ENCODE measurements at regions not wholly inside any gene's neighbourhood (a gene's known extent, or its start where the extent isn't known, plus 50 kb on each side); places are given as distances from the start of the nearest gene placed in this dataset.
"Not testable (repeated sequence)": the region's sequence is repeated elsewhere in the genome, so short reads cannot be mapped to it uniquely, and the experiment has no call there.

GRCh38 chr7:118861581-118861980 is 637.1 kb downstream of the ANKRD7 start:
- CTCF ChIA-PET, result no interaction called here

GRCh38 chr7:118862740-118863139 is 638.2 kb downstream of the ANKRD7 start:
- no peak for TF ChIP-seq FOXK2 (IDR thresholded peaks at IDR 0.05)
- TF ChIP-seq ARNT (IDR thresholded peaks at IDR 0.05), result no peak
- TF ChIP-seq CTBP1 (IDR thresholded peaks at IDR 0.05; ENCODE audit: borderline replicate concordance), result no peak
- no peak for TF ChIP-seq ELF4 (IDR thresholded peaks at IDR 0.05)
- TF ChIP-seq ZNF384 (IDR thresholded peaks at IDR 0.05), result no peak
- TF ChIP-seq LEF1 (IDR thresholded peaks at IDR 0.05; ENCODE audit: borderline replicate concordance), result no peak
- ChIA-PET POLR2A (no interaction called here), CTCF (no interaction called here)
- no peak for DNase-seq (ENCODE audit: extremely low spot score)

More at GRCh38 chr7:118861581-118861980, 637.1 kb downstream of the ANKRD7 start:
- no peak for DNase-seq (ENCODE audit: extremely low spot score)
- POLR2A ChIA-PET, result no interaction called here
- TF ChIP-seq SUZ12 (IDR thresholded peaks at IDR 0.05) (no peak), CTBP1 (IDR thresholded peaks at IDR 0.05; ENCODE audit: borderline replicate concordance) (no peak), ARNT (IDR thresholded peaks at IDR 0.05) (no peak), FOXA1 (IDR thresholded peaks at IDR 0.05) (no peak), FOXK2 (IDR thresholded peaks at IDR 0.05) (no peak), FOXM1 (IDR thresholded peaks at IDR 0.05; ENCODE audit: borderline replicate concordance) (no peak), ELF4 (IDR thresholded peaks at IDR 0.05) (no peak), LEF1 (IDR thresholded peaks at IDR 0.05; ENCODE audit: borderline replicate concordance) (no peak)

- no peak for TF ChIP-seq BHLHE40 (IDR thresholded peaks at IDR 0.05; ENCODE audit: borderline replicate concordance)
- TF ChIP-seq HDGF (IDR thresholded peaks at IDR 0.05; ENCODE audit: borderline replicate concordance), result no peak
- no peak for TF ChIP-seq TARDBP (IDR thresholded peaks at IDR 0.05)
- TF ChIP-seq NFRKB (IDR thresholded peaks at IDR 0.05), result no peak
- no peak for TF ChIP-seq PKNOX1 (IDR thresholded peaks at IDR 0.05)
- no peak for TF ChIP-seq FOXM1 (IDR thresholded peaks at IDR 0.05; ENCODE audit: borderline replicate concordance)
- TF ChIP-seq ELF4 (IDR thresholded peaks at IDR 0.05), result no peak
- TF ChIP-seq FOXA1 (IDR thresholded peaks at IDR 0.05), result no peak
- no peak for TF ChIP-seq SUZ12 (IDR thresholded peaks at IDR 0.05)
- TF ChIP-seq FOXK2 (IDR thresholded peaks at IDR 0.05), result no peak
- no peak for TF ChIP-seq ZNF384 (IDR thresholded peaks at IDR 0.05)
- TF ChIP-seq CTBP1 (IDR thresholded peaks at IDR 0.05; ENCODE audit: borderline replicate concordance), result no peak
- ChIA-PET POLR2A (no interaction called here), CTCF (no interaction called here)
- no peak for DNase-seq (ENCODE audit: extremely low spot score)
These were observed 639.5 kb downstream of the ANKRD7 start for GRCh38 chr7:118863966-118864365.

- TF ChIP-seq FOXM1 (IDR thresholded peaks at IDR 0.05; ENCODE audit: borderline replicate concordance) (no peak), ARNT (IDR thresholded peaks at IDR 0.05) (no peak), HDGF (IDR thresholded peaks at IDR 0.05; ENCODE audit: borderline replicate concordance) (no peak), TARDBP (IDR thresholded peaks at IDR 0.05) (no peak), LEF1 (IDR thresholded peaks at IDR 0.05; ENCODE audit: borderline replicate concordance) (no peak), NFRKB (IDR thresholded peaks at IDR 0.05) (no peak), ZNF384 (IDR thresholded peaks at IDR 0.05) (no peak), SUZ12 (IDR thresholded peaks at IDR 0.05) (no peak), SP1 (IDR thresholded peaks at IDR 0.05) (no peak), BHLHE40 (IDR thresholded peaks at IDR 0.05; ENCODE audit: borderline replicate concordance) (no peak), CTBP1 (IDR thresholded peaks at IDR 0.05; ENCODE audit: borderline replicate concordance) (no peak), L3MBTL2 (conservative IDR thresholded peaks at IDR 0.05) (no peak)
- CTCF ChIA-PET, result no interaction called here
- POLR2A ChIA-PET, result no interaction called here
- no peak for DNase-seq (ENCODE audit: extremely low spot score)
These were observed 643.4 kb downstream of the ANKRD7 start for GRCh38 chr7:118867860-118868259.

GRCh38 chr7:118869141-118869540 is 644.6 kb downstream of the ANKRD7 start:
- POLR2A ChIA-PET; DNase-seq (ENCODE audit: extremely low spot score); CTCF ChIA-PET: not testable (repeated sequence)

- POLR2A ChIA-PET, result no interaction called here
- CTCF ChIA-PET, result no interaction called here
- no peak for DNase-seq (ENCODE audit: extremely low spot score)
- TF ChIP-seq FOXM1 (IDR thresholded peaks at IDR 0.05; ENCODE audit: borderline replicate concordance), result no peak
- TF ChIP-seq FOXK2 (IDR thresholded peaks at IDR 0.05), result no peak
- no peak for TF ChIP-seq FOXA1 (IDR thresholded peaks at IDR 0.05)
- no peak for TF ChIP-seq CTBP1 (IDR thresholded peaks at IDR 0.05; ENCODE audit: borderline replicate concordance)
- TF ChIP-seq ZNF384 (IDR thresholded peaks at IDR 0.05), result no peak
- no peak for TF ChIP-seq HDGF (IDR thresholded peaks at IDR 0.05; ENCODE audit: borderline replicate concordance)
- TF ChIP-seq TARDBP (IDR thresholded peaks at IDR 0.05), result no peak
- no peak for TF ChIP-seq ELF4 (IDR thresholded peaks at IDR 0.05)
- no peak for TF ChIP-seq BHLHE40 (IDR thresholded peaks at IDR 0.05; ENCODE audit: borderline replicate concordance)
- TF ChIP-seq LEF1 (IDR thresholded peaks at IDR 0.05; ENCODE audit: borderline replicate concordance), result no peak
- no peak for TF ChIP-seq SUZ12 (IDR thresholded peaks at IDR 0.05)
- TF ChIP-seq ARNT (IDR thresholded peaks at IDR 0.05), result no peak
- no peak for TF ChIP-seq NFRKB (IDR thresholded peaks at IDR 0.05)
- no peak for TF ChIP-seq SP1 (IDR thresholded peaks at IDR 0.05)
- TF ChIP-seq PKNOX1 (IDR thresholded peaks at IDR 0.05), result no peak
- no peak for TF ChIP-seq L3MBTL2 (conservative IDR thresholded peaks at IDR 0.05)
These were observed 645.7 kb downstream of the ANKRD7 start for GRCh38 chr7:118870187-118870586.

GRCh38 chr7:118872568-118872967 is 648.1 kb downstream of the ANKRD7 start:
- ChIA-PET CTCF (no interaction called here), POLR2A (no interaction called here)
- DNase-seq (ENCODE audit: extremely low spot score), result no peak

More at GRCh38 chr7:118872568-118872967, 648.1 kb downstream of the ANKRD7 start:
- TF ChIP-seq HDGF (IDR thresholded peaks at IDR 0.05; ENCODE audit: borderline replicate concordance) (no peak), FOXA1 (IDR thresholded peaks at IDR 0.05) (no peak), L3MBTL2 (conservative IDR thresholded peaks at IDR 0.05) (no peak), FOXK2 (IDR thresholded peaks at IDR 0.05) (no peak), FOXM1 (IDR thresholded peaks at IDR 0.05; ENCODE audit: borderline replicate concordance) (no peak), TARDBP (IDR thresholded peaks at IDR 0.05) (no peak), ELF4 (IDR thresholded peaks at IDR 0.05) (no peak), LEF1 (IDR thresholded peaks at IDR 0.05; ENCODE audit: borderline replicate concordance) (no peak), SP1 (IDR thresholded peaks at IDR 0.05) (no peak), BHLHE40 (IDR thresholded peaks at IDR 0.05; ENCODE audit: borderline replicate concordance) (no peak)
